ENCODE measurements at regions not wholly inside any gene's neighbourhood (a gene's known extent, or its start where the extent isn't known, plus 50 kb on each side); places are given as distances from the start of the nearest gene placed in this dataset.
"Not testable (repeated sequence)": the region's sequence is repeated elsewhere in the genome, so short reads cannot be mapped to it uniquely, and the experiment has no call there.

DNA sequence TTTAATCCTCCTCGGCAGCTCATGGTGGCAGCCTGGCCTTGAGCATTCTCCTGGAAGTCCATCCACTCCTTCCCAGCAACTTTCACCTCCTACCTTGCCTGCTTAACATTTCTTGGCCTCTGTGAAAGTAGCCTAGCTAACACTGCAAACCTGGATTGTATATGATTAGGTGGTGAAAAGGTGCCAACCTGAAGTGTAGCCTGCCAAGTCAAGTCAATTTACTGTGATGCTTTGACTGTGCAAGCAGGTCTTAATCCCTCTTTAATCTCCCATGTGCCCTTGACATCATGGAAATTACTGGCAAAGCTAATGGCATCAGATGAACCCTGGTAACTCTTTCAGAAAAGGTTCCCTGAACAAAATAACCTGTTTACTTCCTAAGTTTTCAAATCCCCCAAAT lies 169.7 kb upstream of the NR2F2 start:
- peak overlapping the region; percentile 64 for H3K27ac ChIP-seq (replicated peaks)
- no peaks in the 10 kb centered on the region for H3K27me3 ChIP-seq (ENCODE audit: low read depth)
- TF ChIP-seq, protein P1, sequence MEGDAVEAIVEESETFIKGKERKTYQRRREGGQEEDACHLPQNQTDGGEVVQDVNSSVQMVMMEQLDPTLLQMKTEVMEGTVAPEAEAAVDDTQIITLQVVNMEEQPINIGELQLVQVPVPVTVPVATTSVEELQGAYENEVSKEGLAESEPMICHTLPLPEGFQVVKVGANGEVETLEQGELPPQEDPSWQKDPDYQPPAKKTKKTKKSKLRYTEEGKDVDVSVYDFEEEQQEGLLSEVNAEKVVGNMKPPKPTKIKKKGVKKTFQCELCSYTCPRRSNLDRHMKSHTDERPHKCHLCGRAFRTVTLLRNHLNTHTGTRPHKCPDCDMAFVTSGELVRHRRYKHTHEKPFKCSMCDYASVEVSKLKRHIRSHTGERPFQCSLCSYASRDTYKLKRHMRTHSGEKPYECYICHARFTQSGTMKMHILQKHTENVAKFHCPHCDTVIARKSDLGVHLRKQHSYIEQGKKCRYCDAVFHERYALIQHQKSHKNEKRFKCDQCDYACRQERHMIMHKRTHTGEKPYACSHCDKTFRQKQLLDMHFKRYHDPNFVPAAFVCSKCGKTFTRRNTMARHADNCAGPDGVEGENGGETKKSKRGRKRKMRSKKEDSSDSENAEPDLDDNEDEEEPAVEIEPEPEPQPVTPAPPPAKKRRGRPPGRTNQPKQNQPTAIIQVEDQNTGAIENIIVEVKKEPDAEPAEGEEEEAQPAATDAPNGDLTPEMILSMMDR (IDR thresholded peaks at IDR 0.05; ENCODE audit: borderline replicate concordance), result no peak
- H3K9me3 ChIP-seq (replicated peaks), result no peaks in the 10 kb centered on the region
- intact Hi-C loops (cut with micrococcal nuclease), result no loop called here
- no peak for DNase-seq
- H3K4me3 ChIP-seq, result no peak overlapping the region
- H3K4me1 ChIP-seq, result peaks cover 30% of the 10 kb centered on the region
- no peaks in the 10 kb centered on the region for H3K36me3 ChIP-seq

DNA sequence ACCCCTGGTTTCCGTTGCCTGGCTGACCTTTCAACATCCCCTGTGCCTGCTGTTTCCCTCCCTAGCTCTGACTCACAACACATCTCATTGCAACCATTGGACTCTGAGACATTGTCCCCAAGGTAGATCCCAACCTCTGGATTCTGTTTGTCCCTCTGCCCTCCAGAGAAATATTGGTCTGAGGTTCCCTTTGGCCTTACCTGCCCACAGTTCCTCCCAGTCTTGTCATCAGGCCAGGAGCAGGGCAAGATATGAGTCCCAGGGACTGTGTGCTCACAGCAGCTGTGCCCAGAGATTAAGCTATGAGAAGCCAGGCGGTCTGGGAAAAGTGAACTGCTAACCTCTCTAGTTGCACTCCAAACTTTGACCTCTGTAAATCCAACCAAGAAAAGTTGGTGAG lies 168.2 kb upstream of the NR2F2 start:
- intact Hi-C loops (cut with micrococcal nuclease), result no loop called here
- Histone ChIP-seq H3K36me3 (no peaks in the 10 kb centered on the region), H3K4me3 (no peak overlapping the region), H3K27me3 (ENCODE audit: low read depth) (no peaks in the 10 kb centered on the region), H3K4me1 (peaks cover 31% of the 10 kb centered on the region), H3K9me3 (replicated peaks) (no peaks in the 10 kb centered on the region), H3K27ac (replicated peaks) (no peak overlapping the region)
- no peak for DNase-seq
- TF ChIP-seq, protein P1 (IDR thresholded peaks at IDR 0.05; ENCODE audit: borderline replicate concordance), result no peak

GRCh38 chr15:96165081-96165480 lies 165.4 kb upstream of the NR2F2 start:
- intact Hi-C loops (cut with micrococcal nuclease), result no loop called here
- H3K27ac ChIP-seq (replicated peaks), result no peak overlapping the region
- TF ChIP-seq, protein P1 (IDR thresholded peaks at IDR 0.05; ENCODE audit: borderline replicate concordance), result no peak

DNA sequence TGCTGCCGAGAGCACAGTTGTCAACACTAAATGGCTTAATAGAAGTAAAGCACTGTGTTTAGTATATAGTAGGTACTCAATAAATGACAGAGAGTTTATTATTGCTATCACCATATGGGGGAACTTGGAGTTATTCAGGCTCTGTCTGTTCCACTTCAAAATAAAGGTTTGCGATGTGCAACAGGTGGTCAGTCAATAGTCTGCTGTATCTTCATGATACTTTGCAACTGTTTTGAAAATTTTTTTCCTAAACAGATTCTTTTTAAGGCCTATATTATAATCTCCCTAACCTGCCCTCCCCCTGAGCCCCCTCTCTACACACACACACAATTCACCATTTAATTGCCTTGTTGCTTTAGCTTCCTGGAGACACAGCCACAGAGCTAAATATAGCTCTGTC lies 164.7 kb upstream of the NR2F2 start:
- no peak for DNase-seq
- H3K4me1 ChIP-seq, result peaks cover 6% of the 10 kb centered on the region
- H3K27me3 ChIP-seq (ENCODE audit: low read depth), result no peaks in the 10 kb centered on the region
- TF ChIP-seq, protein P1 (IDR thresholded peaks at IDR 0.05; ENCODE audit: borderline replicate concordance), result no peak
- no peak overlapping the region for H3K4me3 ChIP-seq
- peak overlapping the region; percentile 16 for H3K27ac ChIP-seq (replicated peaks)
- no peaks in the 10 kb centered on the region for H3K9me3 ChIP-seq (replicated peaks)
- H3K36me3 ChIP-seq, result no peaks in the 10 kb centered on the region
- intact Hi-C loops (cut with micrococcal nuclease), result no loop called here

More at GRCh38 chr15:96165081-96165480, 165.4 kb upstream of the NR2F2 start:
- Histone ChIP-seq H3K9me3 (replicated peaks) (no peaks in the 10 kb centered on the region), H3K36me3 (no peaks in the 10 kb centered on the region), H3K4me1 (peaks cover 10% of the 10 kb centered on the region), H3K27me3 (ENCODE audit: low read depth) (no peaks in the 10 kb centered on the region), H3K4me3 (no peak overlapping the region)
- DNase-seq, result no peak

- Histone ChIP-seq H3K27me3 (ENCODE audit: low read depth) (no peaks in the 10 kb centered on the region), H3K9me3 (replicated peaks) (no peaks in the 10 kb centered on the region), H3K36me3 (no peaks in the 10 kb centered on the region), H3K4me1 (peaks cover 4% of the 10 kb centered on the region), H3K4me3 (no peak overlapping the region), H3K27ac (replicated peaks) (peak overlapping the region; percentile 6)
- no peak for DNase-seq
- TF ChIP-seq, protein P1 (IDR thresholded peaks at IDR 0.05; ENCODE audit: borderline replicate concordance), result no peak
- intact Hi-C loops (cut with micrococcal nuclease), result no loop called here
Observed at GRCh38 chr15:96166223-96167200, 164.0 kb upstream of the NR2F2 start.

GRCh38 chr15:96170616-96170978 lies 159.9 kb upstream of the NR2F2 start:
- DNase-seq; H3K27me3 ChIP-seq (ENCODE audit: low read depth); H3K27ac ChIP-seq (replicated peaks); H3K4me3 ChIP-seq; intact Hi-C loops (cut with micrococcal nuclease); H3K36me3 ChIP-seq; H3K9me3 ChIP-seq (replicated peaks); H3K4me1 ChIP-seq: not testable (repeated sequence)

All from left ventricle myocardium inferior (tissue), 1 donor.